Activated naive CD8-positive, alpha-beta T cell (primary cell): ENCODE measurements at regions not wholly inside any gene's neighbourhood (a gene's known extent, or its start where the extent isn't known, plus 50 kb on each side); places are given as distances from the start of the nearest gene placed in this dataset.

ENCODE experiments used
- H3K27ac Mint-ChIP-seq: one replicate; pipeline ENCODE4 v1.8.0; 2021; ENCODE audit warnings: mixed read lengths
- H3K27me3 Mint-ChIP-seq: one replicate; pipeline ENCODE4 v1.8.0; 2021; ENCODE audit warnings: mixed read lengths
- H3K36me3 Mint-ChIP-seq: one replicate; pipeline ENCODE4 v1.8.0; 2021; ENCODE audit warnings: mixed read lengths
- H3K4me1 Mint-ChIP-seq: one replicate; pipeline ENCODE4 v1.8.0; 2021; ENCODE audit warnings: low read depth, mixed read lengths
- H3K4me3 Mint-ChIP-seq: one replicate; pipeline ENCODE4 v1.8.0; 2021; ENCODE audit warnings: mild to moderate bottlenecking, mixed read lengths
- H3K9me3 Mint-ChIP-seq: one replicate; pipeline ENCODE4 v1.8.0; 2021; ENCODE audit warnings: low read depth, mixed read lengths

GRCh38 chr4:57605376-57605775 is 495.2 kb upstream of the IGFBP7 start:
- Mint-ChIP-seq H3K27ac (no peak overlapping the region), H3K4me1 (no peaks in the 10 kb centered on the region), H3K4me3 (no peak overlapping the region), H3K27me3 (no peaks in the 10 kb centered on the region), H3K9me3 (peaks cover 7% of the 10 kb centered on the region), H3K36me3 (no peaks in the 10 kb centered on the region)

GRCh38 chr4:57602141-57602540 is 492.0 kb upstream of the IGFBP7 start:
- H3K4me1 Mint-ChIP-seq, result no peaks in the 10 kb centered on the region
- H3K9me3 Mint-ChIP-seq, result peaks cover 4% of the 10 kb centered on the region
- no peaks in the 10 kb centered on the region for H3K27me3 Mint-ChIP-seq
- H3K36me3 Mint-ChIP-seq, result no peaks in the 10 kb centered on the region
- no peak overlapping the region for H3K27ac Mint-ChIP-seq
- no peak overlapping the region for H3K4me3 Mint-ChIP-seq

- Mint-ChIP-seq H3K27ac (no peak overlapping the region), H3K27me3 (no peaks in the 10 kb centered on the region), H3K36me3 (no peaks in the 10 kb centered on the region), H3K4me3 (no peak overlapping the region), H3K4me1 (no peaks in the 10 kb centered on the region), H3K9me3 (no peaks in the 10 kb centered on the region)
Measured at GRCh38 chr4:57591073-57591472, 480.9 kb upstream of the IGFBP7 start.

- Mint-ChIP-seq H3K4me3 (no peak overlapping the region), H3K9me3 (no peaks in the 10 kb centered on the region), H3K27ac (no peak overlapping the region), H3K36me3 (no peaks in the 10 kb centered on the region), H3K27me3 (no peaks in the 10 kb centered on the region), H3K4me1 (no peaks in the 10 kb centered on the region)
Measured at GRCh38 chr4:57588557-57588956, 478.4 kb upstream of the IGFBP7 start.

- Mint-ChIP-seq H3K27ac (no peak overlapping the region), H3K4me3 (no peak overlapping the region), H3K27me3 (no peaks in the 10 kb centered on the region), H3K4me1 (no peaks in the 10 kb centered on the region), H3K9me3 (peaks cover 8% of the 10 kb centered on the region), H3K36me3 (no peaks in the 10 kb centered on the region)
Measured at GRCh38 chr4:57580710-57581599, 470.8 kb upstream of the IGFBP7 start.

- peaks cover 15% of the 10 kb centered on the region for H3K9me3 Mint-ChIP-seq
- H3K4me1 Mint-ChIP-seq, result no peaks in the 10 kb centered on the region
Measured at GRCh38 chr4:57575426-57575825, 465.2 kb upstream of the IGFBP7 start.

GRCh38 chr4:57554556-57555092 is 444.4 kb upstream of the IGFBP7 start:
- no peaks in the 10 kb centered on the region for H3K4me1 Mint-ChIP-seq

More at GRCh38 chr4:57575426-57575825, 465.2 kb upstream of the IGFBP7 start:
- Mint-ChIP-seq H3K27ac (no peak overlapping the region), H3K4me3 (no peak overlapping the region), H3K27me3 (no peaks in the 10 kb centered on the region), H3K36me3 (no peaks in the 10 kb centered on the region)

GRCh38 chr4:57553728-57554127 is 443.5 kb upstream of the IGFBP7 start:
- no peaks in the 10 kb centered on the region for H3K4me1 Mint-ChIP-seq
- peaks cover 7% of the 10 kb centered on the region for H3K9me3 Mint-ChIP-seq

More at GRCh38 chr4:57554556-57555092, 444.4 kb upstream of the IGFBP7 start:
- peaks cover 7% of the 10 kb centered on the region for H3K9me3 Mint-ChIP-seq
- H3K4me3 Mint-ChIP-seq, result no peak overlapping the region
- no peak overlapping the region for H3K27ac Mint-ChIP-seq
- no peaks in the 10 kb centered on the region for H3K36me3 Mint-ChIP-seq
- no peaks in the 10 kb centered on the region for H3K27me3 Mint-ChIP-seq

GRCh38 chr4:57550198-57550597 is 440.0 kb upstream of the IGFBP7 start:
- Mint-ChIP-seq H3K4me3 (no peak overlapping the region), H3K27me3 (no peaks in the 10 kb centered on the region), H3K36me3 (no peaks in the 10 kb centered on the region), H3K4me1 (no peaks in the 10 kb centered on the region), H3K9me3 (peaks cover 7% of the 10 kb centered on the region), H3K27ac (no peak overlapping the region)

More at GRCh38 chr4:57553728-57554127, 443.5 kb upstream of the IGFBP7 start:
- H3K27me3 Mint-ChIP-seq, result no peaks in the 10 kb centered on the region
- no peak overlapping the region for H3K27ac Mint-ChIP-seq
- H3K36me3 Mint-ChIP-seq, result no peaks in the 10 kb centered on the region
- no peak overlapping the region for H3K4me3 Mint-ChIP-seq

GRCh38 chr4:57548856-57549255 is 438.7 kb upstream of the IGFBP7 start:
- H3K36me3 Mint-ChIP-seq, result no peaks in the 10 kb centered on the region
- H3K9me3 Mint-ChIP-seq, result peaks cover 3% of the 10 kb centered on the region
- no peak overlapping the region for H3K4me3 Mint-ChIP-seq
- no peaks in the 10 kb centered on the region for H3K4me1 Mint-ChIP-seq
- H3K27me3 Mint-ChIP-seq, result no peaks in the 10 kb centered on the region
- no peak overlapping the region for H3K27ac Mint-ChIP-seq

GRCh38 chr4:57544811-57545654 is 434.8 kb upstream of the IGFBP7 start:
- Mint-ChIP-seq H3K4me3 (no peak overlapping the region), H3K36me3 (no peaks in the 10 kb centered on the region), H3K4me1 (no peaks in the 10 kb centered on the region), H3K27ac (no peak overlapping the region), H3K9me3 (no peaks in the 10 kb centered on the region), H3K27me3 (no peaks in the 10 kb centered on the region)

- Mint-ChIP-seq H3K27me3 (no peaks in the 10 kb centered on the region), H3K4me3 (no peak overlapping the region), H3K36me3 (no peaks in the 10 kb centered on the region), H3K9me3 (peaks cover 3% of the 10 kb centered on the region), H3K27ac (no peak overlapping the region), H3K4me1 (no peaks in the 10 kb centered on the region)
Measured at GRCh38 chr4:57504797-57505530, 394.8 kb upstream of the IGFBP7 start.

GRCh38 chr4:57504139-57504538 is 394.0 kb upstream of the IGFBP7 start:
- H3K27ac Mint-ChIP-seq, result no peak overlapping the region
- no peaks in the 10 kb centered on the region for H3K4me1 Mint-ChIP-seq
- peaks cover 3% of the 10 kb centered on the region for H3K9me3 Mint-ChIP-seq
- H3K27me3 Mint-ChIP-seq, result no peaks in the 10 kb centered on the region
- H3K4me3 Mint-ChIP-seq, result no peak overlapping the region
- no peaks in the 10 kb centered on the region for H3K36me3 Mint-ChIP-seq

- H3K4me1 Mint-ChIP-seq, result no peaks in the 10 kb centered on the region
- H3K27me3 Mint-ChIP-seq, result no peaks in the 10 kb centered on the region
- no peak overlapping the region for H3K27ac Mint-ChIP-seq
- H3K9me3 Mint-ChIP-seq, result peaks cover 3% of the 10 kb centered on the region
- H3K36me3 Mint-ChIP-seq, result no peaks in the 10 kb centered on the region
- H3K4me3 Mint-ChIP-seq, result no peak overlapping the region
Measured at GRCh38 chr4:57501720-57502119, 391.5 kb upstream of the IGFBP7 start.
